ENCODE measurements at regions not wholly inside any gene's neighbourhood (a gene's known extent, or its start where the extent isn't known, plus 50 kb on each side); places are given as distances from the start of the nearest gene placed in this dataset.

GRCh38 chr20:55730321-55730720 lies 275.0 kb downstream of the CBLN4 start:
- Histone ChIP-seq H3K27me3 (ENCODE audit: control insufficient read depth, insufficient read depth, low read length, poor library complexity, severe bottlenecking) (no peaks in the 10 kb centered on the region), H3K4me1 (ENCODE audit: control insufficient read depth, insufficient read depth, low read length) (no peaks in the 10 kb centered on the region), H3K9me3 (ENCODE audit: control insufficient read depth, low read length) (peaks cover 66% of the 10 kb centered on the region), H3K36me3 (ENCODE audit: control insufficient read depth, insufficient read depth, low read length) (no peaks in the 10 kb centered on the region), H3K4me3 (ENCODE audit: low read length) (no peak overlapping the region), H3K9ac (ENCODE audit: extremely low read depth, low read length, poor library complexity, severe bottlenecking) (no peak overlapping the region), H3K27ac (ENCODE audit: low read depth, low read length) (no peak overlapping the region)
- Mint-ChIP-seq H3K4me3 (no peak overlapping the region), H3K4me1 (peaks cover 2% of the 10 kb centered on the region), H3K36me3 (ENCODE audit: low read depth) (no peaks in the 10 kb centered on the region), H3K27ac (no peak overlapping the region), H3K27me3 (ENCODE audit: insufficient read depth) (no peaks in the 10 kb centered on the region), H3K9me3 (peaks cover 4% of the 10 kb centered on the region)
- 52 to 82% methylated on average over 3 to 4 of the region's 4 CpGs for WGBS, 2 experiments (ENCODE audit: insufficient coverage in 1 of 2, insufficient read length in 1 of 2)
- TF ChIP-seq CTCF (conservative IDR thresholded peaks at IDR 0.05) = no peak
- no peak for DNase-seq

GRCh38 chr20:55714736-55715135 lies 290.6 kb downstream of the CBLN4 start:
- peaks cover 7% of the 10 kb centered on the region for H3K9me3 Mint-ChIP-seq
- 77 to 88% methylated on average over 3 to 5 of the region's 6 CpGs for WGBS, 2 experiments (ENCODE audit: insufficient coverage in 1 of 2, insufficient read length in 1 of 2)
- no peak overlapping the region for H3K27ac ChIP-seq (ENCODE audit: low read depth, low read length)
- no peaks in the 10 kb centered on the region for H3K36me3 Mint-ChIP-seq (ENCODE audit: low read depth)
- no peak for DNase-seq
- H3K27me3 Mint-ChIP-seq (ENCODE audit: insufficient read depth) = no peaks in the 10 kb centered on the region
- no peak overlapping the region for H3K9ac ChIP-seq (ENCODE audit: extremely low read depth, low read length, poor library complexity, severe bottlenecking)
- H3K4me1 Mint-ChIP-seq = no peaks in the 10 kb centered on the region
- H3K27ac Mint-ChIP-seq = no peak overlapping the region
- no peak for TF ChIP-seq CTCF (conservative IDR thresholded peaks at IDR 0.05)
- H3K4me3 Mint-ChIP-seq = no peak overlapping the region
- no peaks in the 10 kb centered on the region for H3K27me3 ChIP-seq (ENCODE audit: control insufficient read depth, insufficient read depth, low read length, poor library complexity, severe bottlenecking)
- no peaks in the 10 kb centered on the region for H3K36me3 ChIP-seq (ENCODE audit: control insufficient read depth, insufficient read depth, low read length)
- peaks cover 60% of the 10 kb centered on the region for H3K9me3 ChIP-seq (ENCODE audit: control insufficient read depth, low read length)
- no peak overlapping the region for H3K4me3 ChIP-seq (ENCODE audit: low read length)
- H3K4me1 ChIP-seq (ENCODE audit: control insufficient read depth, insufficient read depth, low read length) = no peaks in the 10 kb centered on the region

GRCh38 chr20:55714082-55714481 lies 291.2 kb downstream of the CBLN4 start:
- Histone ChIP-seq H3K4me1 (ENCODE audit: control insufficient read depth, insufficient read depth, low read length) (no peaks in the 10 kb centered on the region), H3K9ac (ENCODE audit: extremely low read depth, low read length, poor library complexity, severe bottlenecking) (no peak overlapping the region), H3K27me3 (ENCODE audit: control insufficient read depth, insufficient read depth, low read length, poor library complexity, severe bottlenecking) (no peaks in the 10 kb centered on the region), H3K36me3 (ENCODE audit: control insufficient read depth, insufficient read depth, low read length) (no peaks in the 10 kb centered on the region), H3K27ac (ENCODE audit: low read depth, low read length) (no peak overlapping the region), H3K4me3 (ENCODE audit: low read length) (no peak overlapping the region), H3K9me3 (ENCODE audit: control insufficient read depth, low read length) (peaks cover 58% of the 10 kb centered on the region)
- no peak for DNase-seq
- no peak for TF ChIP-seq CTCF (conservative IDR thresholded peaks at IDR 0.05)
- no peak overlapping the region for H3K27ac Mint-ChIP-seq
- no peak overlapping the region for H3K4me3 Mint-ChIP-seq
- H3K27me3 Mint-ChIP-seq (ENCODE audit: insufficient read depth) = no peaks in the 10 kb centered on the region
- no peaks in the 10 kb centered on the region for H3K36me3 Mint-ChIP-seq (ENCODE audit: low read depth)
- H3K9me3 Mint-ChIP-seq = peaks cover 12% of the 10 kb centered on the region
- H3K4me1 Mint-ChIP-seq = no peaks in the 10 kb centered on the region

Measured in endodermal cell (in vitro differentiated cells).